CD4-positive, alpha-beta T cell treated with Interleukin-15 for 1 hour (primary cell): ENCODE measurements at regions not wholly inside any gene's neighbourhood (a gene's known extent, or its start where the extent isn't known, plus 50 kb on each side); places are given as distances from the start of the nearest gene placed in this dataset.

Source experiments
- DNase-seq: peaks from one replicate; pipeline ENCODE4 v3.0.0-alpha.2; 2020

DNA sequence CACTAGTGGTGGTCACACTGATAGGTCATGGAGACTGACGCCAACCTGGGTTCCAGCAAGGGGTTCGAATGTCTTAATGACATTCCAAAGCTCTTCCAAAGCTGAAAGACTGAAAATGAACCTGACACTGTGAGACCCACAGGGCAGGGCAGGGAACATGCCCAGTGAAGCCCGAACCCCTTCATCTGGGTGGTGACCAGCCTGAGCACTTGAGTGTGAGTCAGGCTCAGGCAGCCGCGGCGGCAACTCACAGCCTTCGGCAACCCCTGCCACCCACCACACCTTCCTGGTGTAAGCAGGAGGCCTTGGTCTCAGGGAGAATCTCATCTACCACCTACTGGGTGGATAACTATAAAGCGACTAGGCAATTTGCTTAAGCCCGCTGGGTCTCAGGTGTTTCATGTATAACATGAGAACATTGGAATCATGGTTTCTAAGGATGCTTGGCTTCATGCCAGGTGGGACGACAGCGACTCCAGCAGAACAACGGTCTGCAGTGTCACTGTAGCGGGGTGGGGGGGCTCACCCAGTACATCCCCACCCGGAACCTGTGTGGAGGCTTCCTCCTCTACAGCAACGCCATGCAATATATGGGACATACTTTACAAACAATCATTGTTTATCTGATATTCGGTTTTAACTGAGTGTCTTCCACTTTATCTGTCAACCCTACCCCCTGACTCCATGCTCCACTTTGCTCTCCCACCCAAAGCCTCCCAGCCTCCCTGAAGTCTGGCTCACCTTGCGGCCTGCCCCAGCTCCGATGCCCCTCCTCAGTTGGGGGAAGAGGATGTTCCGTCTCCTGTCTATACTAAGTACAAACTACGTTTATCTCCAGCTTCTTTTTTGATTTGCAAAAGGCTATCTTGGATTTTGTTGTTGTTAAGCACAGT lies 125.0 kb upstream of the MEF2A start:
- DNase-seq: no peak

- no peak for DNase-seq
These were observed 124.4 kb upstream of the MEF2A start for GRCh38 chr15:99441444-99441800.

DNA sequence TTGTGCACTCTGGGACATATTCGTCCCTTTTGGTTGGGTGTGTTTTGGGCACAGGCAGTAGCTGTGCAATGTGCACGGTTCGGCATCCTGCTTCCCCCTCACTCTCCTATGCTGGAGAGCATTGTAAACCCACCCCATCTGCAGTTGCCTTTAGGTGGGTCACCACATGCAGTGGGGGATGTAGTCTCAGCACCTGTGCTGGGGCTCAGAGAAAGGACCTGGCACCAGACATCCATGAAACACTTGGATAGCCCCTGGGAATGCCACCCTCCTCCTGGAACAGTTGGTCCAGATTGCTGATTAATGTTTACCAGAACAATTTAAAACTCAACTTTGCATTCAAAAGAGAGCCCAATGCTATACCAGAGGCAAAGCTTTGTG lies 123.9 kb upstream of the MEF2A start:
- DNase-seq: no peak

GRCh38 chr15:99442252-99442897 lies 123.4 kb upstream of the MEF2A start:
- DNase-seq: no peak

DNA sequence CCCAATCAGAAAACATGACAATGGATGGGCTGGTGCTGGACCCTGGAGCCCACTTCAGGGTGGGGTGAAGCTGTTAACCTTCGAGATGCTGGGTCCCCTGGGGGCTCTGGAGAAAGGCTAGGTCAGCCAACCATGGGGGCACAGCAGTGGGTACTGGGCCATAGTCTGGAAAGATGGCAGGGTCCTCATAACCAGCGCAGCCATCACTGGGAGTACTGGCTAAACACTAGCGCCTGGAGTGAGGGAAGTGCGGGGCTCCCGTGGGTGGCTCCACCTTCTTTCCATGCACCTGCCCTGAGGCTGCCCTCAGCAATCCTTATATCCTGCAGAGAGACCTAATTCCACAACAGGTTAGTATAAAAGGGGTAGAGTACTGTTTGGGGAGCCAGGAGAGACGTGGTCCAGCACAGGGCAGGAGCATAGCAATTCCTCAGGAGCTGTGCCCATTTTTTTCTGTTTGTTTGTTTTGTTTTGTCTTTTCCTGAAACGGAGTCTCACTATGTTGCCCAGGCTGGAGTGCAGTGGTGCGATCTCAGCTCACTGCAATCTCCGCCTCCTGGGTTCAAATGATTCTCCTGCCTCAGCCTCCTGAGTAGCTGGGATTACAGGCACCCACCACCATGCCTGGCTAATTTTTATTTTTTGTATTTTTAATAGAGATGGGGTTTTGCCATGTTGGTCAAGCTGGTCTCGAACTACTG lies 122.6 kb upstream of the MEF2A start:
- DNase-seq: no peak

- DNase-seq: no peak
These were observed 121.9 kb upstream of the MEF2A start for GRCh38 chr15:99443768-99444446.

DNA sequence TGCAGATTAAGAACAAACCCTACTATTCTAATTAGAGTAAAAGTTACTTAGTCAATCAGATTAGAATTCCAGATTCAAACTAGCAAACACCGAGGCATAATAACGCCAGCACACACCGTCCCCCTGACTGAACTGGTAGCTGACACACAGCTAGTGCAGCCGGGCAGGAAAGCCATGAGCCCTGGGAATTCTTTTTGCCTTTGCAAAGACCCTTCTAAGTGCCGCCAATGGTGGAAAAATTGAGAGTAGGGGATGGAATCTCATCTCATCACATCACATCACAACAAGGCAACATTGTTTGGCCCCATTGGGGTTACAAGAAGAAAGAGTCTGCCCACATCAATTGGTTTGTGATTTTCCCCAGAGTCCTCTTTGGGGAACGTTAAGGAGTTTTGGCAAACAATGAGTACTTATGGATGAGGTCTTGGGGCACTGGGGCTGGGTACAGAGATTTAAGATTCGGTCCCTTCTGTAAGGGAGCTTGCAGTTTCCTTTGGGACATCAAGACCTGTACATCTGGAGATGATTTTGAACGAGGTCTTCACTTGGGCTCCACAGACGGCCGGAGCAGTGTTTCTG lies 120.4 kb upstream of the MEF2A start:
- no peak for DNase-seq

DNA sequence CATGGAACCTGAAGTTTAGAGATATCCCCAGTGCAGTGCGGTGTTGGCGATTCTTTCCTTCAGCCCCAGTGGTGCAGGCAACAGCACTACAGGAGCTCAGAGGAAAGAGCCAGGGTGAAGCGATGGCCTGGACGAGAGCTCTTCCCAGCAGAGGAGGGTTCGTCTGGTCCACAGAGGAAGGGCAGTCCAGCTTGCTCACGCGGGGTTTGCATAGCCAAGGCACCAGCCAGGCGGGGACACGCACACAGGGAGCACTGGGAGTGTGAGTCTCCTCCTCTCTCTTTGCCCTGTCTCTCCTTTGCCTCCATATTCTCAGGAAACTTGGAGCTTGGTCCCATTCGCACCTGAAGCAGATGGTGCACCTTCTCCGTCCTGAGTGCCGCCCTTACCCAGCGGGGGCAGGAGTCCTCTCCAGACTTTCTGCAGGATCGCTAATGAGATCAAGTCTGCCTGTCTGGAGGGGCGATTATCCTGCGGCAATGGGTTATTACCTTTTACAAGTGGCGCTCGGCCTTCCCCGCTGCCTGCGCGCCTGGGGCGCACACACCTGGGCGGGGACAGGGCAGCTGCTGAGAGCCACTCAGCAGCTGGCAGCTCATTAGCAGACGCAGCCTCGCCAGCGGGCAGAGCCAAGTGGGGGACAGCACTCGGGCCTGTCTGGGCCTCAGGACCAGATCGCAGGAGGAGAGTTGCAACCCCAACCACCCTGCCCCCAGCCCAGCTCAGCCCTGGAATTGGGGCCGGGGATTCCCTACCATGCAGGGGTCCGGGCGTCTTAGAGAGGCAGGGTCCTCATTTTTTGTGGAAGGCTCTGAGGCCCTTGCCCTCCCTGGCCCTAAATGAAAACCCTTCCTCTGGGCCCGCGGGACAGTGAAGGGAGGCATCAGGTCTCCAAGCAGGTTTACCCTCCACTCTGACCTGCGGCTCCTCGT lies 119.0 kb upstream of the MEF2A start:
- DNase-seq: no peak

DNA sequence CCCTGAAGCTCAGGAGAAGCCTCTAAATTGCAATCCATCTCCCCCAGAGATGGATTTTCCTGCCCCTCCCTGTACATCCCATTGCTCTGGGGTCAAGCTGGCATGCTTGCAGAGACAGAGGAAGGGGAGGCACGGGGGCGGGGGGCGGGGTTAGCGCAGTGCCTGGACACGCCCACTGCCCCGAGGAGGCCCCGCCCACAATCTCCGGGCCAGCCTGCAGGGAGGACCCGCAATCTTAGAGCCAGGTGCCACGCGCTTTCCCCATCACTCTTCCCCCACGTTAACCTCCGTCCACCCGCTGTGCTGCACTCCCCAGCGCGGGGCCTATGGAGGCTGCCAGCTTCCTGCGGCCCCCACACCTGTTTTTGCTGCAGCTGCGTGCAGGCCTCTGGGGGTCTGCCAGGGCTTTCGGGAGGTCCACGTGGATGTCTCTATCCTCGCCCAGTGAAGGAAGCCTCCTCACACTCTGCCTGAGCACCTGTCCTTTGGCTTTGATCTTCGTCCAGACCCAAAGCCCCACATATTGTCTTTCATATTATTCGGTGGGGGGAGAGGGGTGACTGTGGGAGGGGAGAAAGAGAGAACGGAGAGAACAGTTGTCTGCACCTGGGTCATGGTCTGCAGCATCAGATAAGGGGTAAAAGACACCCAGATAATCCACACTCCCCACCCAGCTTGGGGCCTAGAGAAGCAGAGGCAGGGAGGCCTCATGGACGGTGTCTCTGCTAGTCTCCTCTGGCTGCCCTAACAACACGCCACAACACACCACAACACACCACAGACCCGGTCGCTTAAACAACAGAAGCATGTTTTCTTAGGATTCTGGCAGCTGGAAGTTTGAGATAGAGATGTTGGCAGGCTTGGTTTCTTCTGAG lies 118.0 kb upstream of the MEF2A start:
- DNase-seq: no peak

DNA sequence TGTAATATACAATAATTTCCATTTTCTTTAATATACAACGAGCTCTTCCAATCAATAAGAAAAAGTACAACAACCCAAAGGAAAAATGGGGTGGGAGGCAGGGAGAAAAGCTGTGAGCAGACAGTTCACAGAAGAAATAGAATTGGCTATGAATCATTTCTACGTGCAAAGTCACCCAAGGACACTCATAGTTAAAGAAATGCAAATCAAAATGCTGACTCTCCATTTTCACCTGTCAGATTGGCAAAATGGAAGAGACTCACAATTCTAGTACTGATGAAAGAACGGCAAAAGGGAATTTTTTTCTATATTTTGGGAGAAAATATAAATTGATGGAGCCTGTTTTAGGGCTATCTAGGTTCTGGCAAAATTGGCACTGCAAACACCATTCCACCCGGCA lies 116.3 kb upstream of the MEF2A start:
- no peak for DNase-seq

GRCh38 chr15:99450896-99451358 lies 114.9 kb upstream of the MEF2A start:
- DNase-seq: peak; percentile 57

- no peak for DNase-seq
These were observed 114.3 kb upstream of the MEF2A start for GRCh38 chr15:99451484-99451883.

DNA sequence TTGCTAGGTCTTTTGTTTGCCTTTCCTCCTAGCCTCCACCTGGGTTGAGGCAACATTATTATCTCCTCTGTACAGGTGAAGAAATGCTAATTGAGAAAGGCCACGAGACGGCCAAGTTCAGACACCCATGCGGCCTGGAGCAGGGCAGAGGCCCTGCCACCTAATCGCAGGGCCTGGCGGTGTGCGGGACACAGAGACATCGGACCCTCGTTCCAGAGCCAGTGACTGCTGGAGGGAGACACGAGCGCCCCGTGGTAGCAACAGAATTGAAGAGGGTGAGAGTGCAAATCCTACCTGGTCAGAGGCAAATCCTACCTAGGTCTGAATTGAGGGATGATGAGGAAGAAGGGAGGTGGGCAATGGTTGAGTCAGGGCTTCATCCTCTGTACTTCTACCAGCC lies 113.8 kb upstream of the MEF2A start:
- DNase-seq: no peak

GRCh38 chr15:99452728-99453636 lies 112.8 kb upstream of the MEF2A start:
- peak; percentile 74 for DNase-seq

DNA sequence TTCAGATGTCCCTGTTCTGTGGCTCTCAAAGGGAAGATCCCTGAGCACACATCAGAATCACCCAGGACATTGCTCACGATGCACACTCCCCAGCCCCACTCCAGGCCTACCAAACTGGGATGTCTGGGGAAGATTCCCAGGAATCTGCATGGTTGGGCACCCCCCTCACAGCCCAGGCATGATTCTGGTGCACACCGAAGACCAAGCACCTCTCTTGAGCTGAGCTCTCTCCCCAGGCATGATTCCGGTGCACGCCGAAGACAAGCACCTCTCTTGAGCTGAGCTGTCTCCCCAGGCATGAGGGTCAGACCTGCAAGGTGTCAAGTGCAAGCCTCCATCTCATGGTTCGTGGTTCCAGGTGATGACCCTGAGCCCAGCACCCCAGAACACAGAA lies 112.2 kb upstream of the MEF2A start:
- no peak for DNase-seq

DNA sequence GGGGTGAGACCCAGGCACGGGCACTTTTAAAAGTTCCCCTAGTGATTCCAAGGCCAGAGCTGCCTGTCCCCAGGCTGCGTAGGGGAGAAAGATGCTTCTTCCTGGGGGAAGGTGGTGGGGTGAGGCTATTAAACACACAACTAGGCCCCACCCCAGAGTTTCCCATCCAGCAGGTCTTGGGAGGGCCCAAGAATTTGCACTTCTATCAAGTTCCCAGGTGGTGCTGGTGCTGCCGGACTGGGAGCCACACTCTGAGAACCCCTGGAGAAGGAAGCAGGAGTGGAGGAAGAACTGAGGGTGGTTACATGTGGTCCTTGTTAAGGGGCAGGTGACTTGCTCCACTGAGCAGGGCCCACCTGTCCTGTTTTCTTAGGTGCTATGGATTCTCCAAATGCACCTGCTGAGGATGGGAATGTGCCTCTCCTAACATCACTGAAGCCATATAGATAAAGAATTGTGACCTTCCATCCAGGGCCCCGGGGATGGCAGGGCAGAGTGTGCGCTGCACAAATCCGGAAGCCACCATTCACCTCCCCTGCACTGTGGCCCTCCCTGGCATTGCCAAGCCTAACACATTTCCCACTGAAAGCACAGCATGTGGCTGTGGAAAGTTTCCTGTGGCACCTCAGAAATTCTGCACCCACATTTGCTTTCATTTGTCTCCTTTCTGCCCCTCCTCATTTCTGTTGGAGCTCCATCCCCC lies 111.5 kb upstream of the MEF2A start:
- DNase-seq: no peak

GRCh38 chr15:99454941-99455788 lies 110.6 kb upstream of the MEF2A start:
- DNase-seq: peak; percentile 63

DNA sequence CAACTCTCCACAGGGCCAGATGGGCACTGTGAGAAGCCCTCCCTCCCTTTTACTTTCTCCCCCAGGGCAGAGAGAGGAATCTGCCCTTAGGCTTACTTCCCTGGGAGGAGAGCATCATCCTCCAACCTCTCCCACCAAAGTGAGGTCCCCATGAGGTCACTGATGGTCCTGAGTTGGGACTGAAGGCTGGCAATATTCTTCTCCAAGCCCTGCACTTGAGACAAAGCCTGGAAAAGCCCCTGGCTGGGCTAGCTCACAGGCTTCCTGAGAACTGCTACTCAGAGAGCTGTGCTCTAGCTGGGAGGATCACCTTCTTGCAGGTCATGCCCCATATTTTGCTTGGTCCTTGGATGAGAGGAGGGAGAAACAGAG lies 110.0 kb upstream of the MEF2A start:
- no peak for DNase-seq
